GM12878 (cell line): ENCODE measurements at regions not wholly inside any gene's neighbourhood (a gene's known extent, or its start where the extent isn't known, plus 50 kb on each side); places are given as distances from the start of the nearest gene placed in this dataset.

ENCODE experiments used
- ATAC-seq: fragments of 200-7000 bp; cut with Tn5 transposase; 3 replicates; pipeline ENCODE4 v1.9.1; 2020; ENCODE audit warnings: mild to moderate bottlenecking, moderate library complexity
- BruUV-seq: library from RNA; stranded (reverse); fragments of 400-500 nt; replicated peaks from 2 replicates; lab custom pipeline; 2021; lab: Mats Ljungman, UMichigan
- CTCF ChIA-PET: fragments of 300-600 bp; sonication (Branson Sonifier 250); formaldehyde crosslinking; extraction: SDS; loops from one replicate; lab custom pipeline; 2021; ENCODE audit warnings: inconsistent platforms; lab: Yijun Ruan, JAX
- POLR2A ChIA-PET: fragments of 350-600 bp; formaldehyde crosslinking; extraction: SDS; loops from one replicate; lab custom pipeline; 2021; ENCODE audit warnings: inconsistent platforms; lab: Charles Lee
- RAD21 ChIA-PET: fragments of 300-600 bp; sonication (Branson Sonifier 250); formaldehyde crosslinking; loops from one replicate; lab custom pipeline; 2023; ENCODE audit warnings: antibody characterized with exemption; ENCODE audit not compliant: unreplicated experiment; lab: Charles Lee
- SMC1A ChIA-PET: fragments of 300-600 bp; sonication (Branson Sonifier 250); formaldehyde crosslinking; loops from one replicate; lab custom pipeline; 2023; ENCODE audit not compliant: unreplicated experiment, uncharacterized antibody; lab: Charles Lee
- DNase-seq: peaks from one replicate; pipeline ENCODE4 v3.0.0-alpha.2; 2011; ENCODE audit warnings: low read depth, low spot score
- FAIRE-seq: peaks from 3 replicates; lab custom pipeline; 2011; peaks lifted over from hg19 to GRCh38; lab: Jason Lieb, UNC
- H2AFZ ChIP-seq: 2 replicates; pipeline ENCODE4 v1.6.0; 2011; ENCODE audit warnings: low read depth, low read length, control low read depth; ENCODE audit not compliant: control insufficient read depth
- H3K27ac ChIP-seq: 2 replicates; pipeline ENCODE4 v1.5.1; 2011; ENCODE audit warnings: control low read depth; ENCODE audit not compliant: control insufficient read depth, insufficient read depth
- H3K27me3 ChIP-seq, 2 experiments: replicated peaks in 1 of 2; 2 replicates each; pipeline versions ENCODE4 v1.6.0 to v1.6.1; 2011; ENCODE audit warnings: low read length in 1 of 2; ENCODE audit not compliant: control insufficient read depth in 2 of 2, insufficient read depth in 2 of 2
- H3K36me3 ChIP-seq, 2 experiments: 2 replicates each; pipeline ENCODE4 v1.5.1; 2011; ENCODE audit warnings: low read length in 1 of 2; ENCODE audit not compliant: control insufficient read depth in 2 of 2, insufficient read depth in 2 of 2
- H3K4me1 ChIP-seq: 2 replicates; pipeline ENCODE4 v1.6.1; 2011; ENCODE audit warnings: mild to moderate bottlenecking, low read length, moderate library complexity, mixed read lengths; ENCODE audit not compliant: control insufficient read depth, insufficient read depth
- H3K4me2 ChIP-seq: 2 replicates; pipeline ENCODE4 v1.6.0; 2011; ENCODE audit warnings: control low read depth; ENCODE audit not compliant: control insufficient read depth, insufficient read depth
- H3K4me3 ChIP-seq: fragments of 200-600 bp; sonication (generic); 2 replicates; pipeline ENCODE4 v1.5.1; 2016
- H3K79me2 ChIP-seq: 2 replicates; pipeline ENCODE4 v1.6.0; 2011; ENCODE audit warnings: low read length; ENCODE audit not compliant: control insufficient read depth, insufficient read depth
- H3K9ac ChIP-seq: 2 replicates; pipeline ENCODE4 v1.8.0; 2011; ENCODE audit warnings: low read length, control low read depth, mixed read lengths; ENCODE audit not compliant: control insufficient read depth, insufficient read depth
- H3K9me3 ChIP-seq: replicated peaks from 3 replicates; pipeline ENCODE4 v1.5.1; 2011; ENCODE audit warnings: mild to moderate bottlenecking, low read length; ENCODE audit not compliant: control insufficient read depth, insufficient read depth
- H4K20me1 ChIP-seq: 2 replicates; pipeline ENCODE4 v1.6.0; 2011; ENCODE audit not compliant: control insufficient read depth, insufficient read depth
- ETV6 ChIP-seq, 2 experiments: fragments of 450-650 bp in 1 of 2; IDR thresholded peaks in 1 of 2; conservative IDR thresholded peaks in 1 of 2; 2 replicates each; pipeline ENCODE4 v1.6.1; 2014; ENCODE audit warnings: antibody characterized with exemption in 1 of 2, borderline replicate concordance in 1 of 2, low read depth in 1 of 2, mild to moderate bottlenecking in 1 of 2, moderate library complexity in 1 of 2
- JUNB ChIP-seq: IDR thresholded peaks from 2 replicates; pipeline ENCODE4 v1.6.1; 2016; ENCODE audit warnings: antibody characterized with exemption, mild to moderate bottlenecking
- RUNX3 ChIP-seq: IDR thresholded peaks from 2 replicates; pipeline ENCODE4 v1.6.1; 2012; ENCODE audit warnings: low read length, inconsistent platforms
- SIN3A ChIP-seq: IDR thresholded peaks from 2 replicates; pipeline ENCODE4 v1.6.1; 2012; ENCODE audit warnings: low read depth, low read length, improper control_type of control experiment
- ZZZ3 ChIP-seq: IDR thresholded peaks from 2 replicates; pipeline ENCODE4 v1.6.1; 2011; ENCODE audit warnings: low read depth; ENCODE audit not compliant: control insufficient read depth, insufficient read length
- WGBS: methylation state at CpG from one replicate; pipeline ENCODE4 v1.1.6; 2016; ENCODE audit warnings: low lambda C conversion rate; ENCODE audit not compliant: insufficient replicate concordance, insufficient coverage; ENCODE audit errors: missing lambda C conversion rate; 5-methylcytosine and 5-hydroxymethylcytosine counted together
- in situ Hi-C: fragments of 300-500 bp; cut with MboI; formaldehyde crosslinking; loops from 9 replicates; pipeline ENCODE4 v1.14.3; 2018; ENCODE audit warnings: mixed read lengths
- intact Hi-C: fragments of 100-400 bp; cut with micrococcal nuclease; formaldehyde crosslinking; loops from one replicate; pipeline ENCODE4 v1.14.2; 2022; ENCODE audit not compliant: unreplicated experiment
- TF ChIP-seq, protein P1 (sequence below): fragments of 450-650 bp; formaldehyde crosslinking; IDR thresholded peaks from 2 replicates; pipeline ENCODE4 v1.4.0; 2022; ENCODE audit warnings: mild to moderate bottlenecking, moderate library complexity

DNA sequence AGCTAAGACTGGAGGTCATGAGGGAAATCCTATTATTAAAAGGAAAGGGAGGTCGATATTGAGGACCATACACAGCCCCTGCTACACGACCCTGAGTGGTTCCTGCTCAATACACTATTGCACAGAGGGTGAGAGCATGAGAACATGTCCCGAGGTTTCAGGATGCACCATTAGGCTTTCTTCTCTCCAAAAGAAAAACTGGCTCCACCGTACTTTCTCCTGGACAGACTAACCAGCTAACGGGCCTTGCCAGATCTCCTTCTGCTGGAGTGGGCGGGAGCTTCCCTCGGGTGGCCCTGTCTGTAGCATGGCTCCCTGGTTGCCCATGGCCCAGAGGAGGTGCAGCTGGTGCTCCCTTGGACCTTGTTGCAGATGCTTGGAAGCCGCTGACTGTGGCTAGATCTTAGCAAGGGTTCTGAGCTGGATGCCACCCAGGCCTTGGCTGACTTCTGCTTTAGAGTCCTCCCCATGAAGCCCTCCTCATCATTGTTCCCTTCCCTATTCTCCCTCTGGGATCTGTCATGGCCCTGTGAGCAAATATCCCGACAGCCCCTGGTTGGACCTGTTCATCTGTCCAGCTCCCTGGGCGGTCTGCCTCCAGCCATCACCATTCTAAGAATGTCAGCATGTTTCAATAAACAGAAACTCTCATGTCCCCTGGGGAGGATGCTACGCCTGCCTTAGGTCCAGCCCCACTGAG, 52.9 kb upstream of the SHH start:
- intact Hi-C loops (no loop called here), in situ Hi-C loops (no loop called here)
- ChIA-PET POLR2A (interaction anchor here (0.6 kb wide), 1 partner anchor 82 kb away, joined by 4 read pairs; no protein-coding TSS in a partner anchor), SMC1A (interaction anchor here (1.2 kb wide), 1 partner anchor 953 kb away, joined by 3 read pairs; no protein-coding TSS in a partner anchor), CTCF (no interaction called here), RAD21 (interaction anchor here (0.6 kb wide), 1 partner anchor 53 kb away, joined by 3 read pairs; the partner anchor contains the start of gene SHH)
- WGBS: 12% methylated on average over 11 of the region's 11 CpGs
- TF ChIP-seq, protein P1, sequence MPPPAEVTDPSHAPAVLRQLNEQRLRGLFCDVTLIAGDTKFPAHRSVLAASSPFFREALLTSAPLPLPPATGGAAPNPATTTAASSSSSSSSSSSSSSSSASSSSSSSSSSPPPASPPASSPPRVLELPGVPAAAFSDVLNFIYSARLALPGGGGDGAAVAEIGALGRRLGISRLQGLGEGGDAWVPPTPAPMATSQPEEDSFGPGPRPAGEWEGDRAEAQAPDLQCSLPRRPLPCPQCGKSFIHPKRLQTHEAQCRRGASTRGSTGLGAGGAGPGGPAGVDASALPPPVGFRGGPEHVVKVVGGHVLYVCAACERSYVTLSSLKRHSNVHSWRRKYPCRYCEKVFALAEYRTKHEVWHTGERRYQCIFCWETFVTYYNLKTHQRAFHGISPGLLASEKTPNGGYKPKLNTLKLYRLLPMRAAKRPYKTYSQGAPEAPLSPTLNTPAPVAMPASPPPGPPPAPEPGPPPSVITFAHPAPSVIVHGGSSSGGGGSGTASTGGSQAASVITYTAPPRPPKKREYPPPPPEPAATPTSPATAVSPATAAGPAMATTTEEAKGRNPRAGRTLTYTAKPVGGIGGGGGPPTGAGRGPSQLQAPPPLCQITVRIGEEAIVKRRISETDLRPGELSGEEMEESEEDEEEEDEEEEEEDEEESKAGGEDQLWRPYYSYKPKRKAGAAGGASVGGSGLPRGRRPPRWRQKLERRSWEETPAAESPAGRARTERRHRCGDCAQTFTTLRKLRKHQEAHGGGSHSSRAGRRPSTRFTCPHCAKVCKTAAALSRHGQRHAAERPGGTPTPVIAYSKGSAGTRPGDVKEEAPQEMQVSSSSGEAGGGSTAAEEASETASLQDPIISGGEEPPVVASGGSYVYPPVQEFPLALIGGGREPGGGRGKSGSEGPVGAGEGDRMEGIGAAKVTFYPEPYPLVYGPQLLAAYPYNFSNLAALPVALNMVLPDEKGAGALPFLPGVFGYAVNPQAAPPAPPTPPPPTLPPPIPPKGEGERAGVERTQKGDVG: no peak
- no peak for TF ChIP-seq RUNX3
- TF ChIP-seq ETV6 (conservative IDR thresholded peaks at IDR 0.05 in 1 of 2, IDR thresholded peaks at IDR 0.05 in 1 of 2; ENCODE audit: borderline replicate concordance in 1 of 2, low read depth in 1 of 2): no peak
- TF ChIP-seq JUNB: no peak
- TF ChIP-seq SIN3A: no peak
- TF ChIP-seq ZZZ3: no peak
- Histone ChIP-seq H3K4me3 (no peak overlapping the region), H3K4me1 (no peaks in the 10 kb centered on the region), H3K79me2 (no peaks in the 10 kb centered on the region), H2AFZ (no peak overlapping the region), H3K36me3 (no peaks in the 10 kb centered on the region), H3K4me2 (no peak overlapping the region), H3K27ac (no peak overlapping the region), H3K27me3 (peaks cover 0 to 1% of the 10 kb centered on the region in 2 experiments; a peak in 2 of 4 replicates), H3K9me3 (no peaks in the 10 kb centered on the region), H4K20me1 (no peaks in the 10 kb centered on the region), H3K9ac (no peak overlapping the region)
- FAIRE-seq (no peak), ATAC-seq (no peak), DNase-seq (no peak)
- BruUV-seq: no TSS peak
